ENCODE measurements at regions not wholly inside any gene's neighbourhood (a gene's known extent, or its start where the extent isn't known, plus 50 kb on each side); places are given as distances from the start of the nearest gene placed in this dataset.

- DNase-seq (ENCODE audit: insufficient read length, low spot score), result no peak
- FAIRE-seq, result no peak
- TF ChIP-seq POLR2A (IDR thresholded peaks at IDR 0.05; ENCODE audit: low read depth, low read length), result no peak
- TF ChIP-seq PAX5 (IDR thresholded peaks at IDR 0.05; ENCODE audit: insufficient read depth, low read length, severe bottlenecking), result no peak
- TF ChIP-seq POU2F2 (IDR thresholded peaks at IDR 0.05; ENCODE audit: low read depth, low read length), result no peak
- no peak for TF ChIP-seq SPI1 (IDR thresholded peaks at IDR 0.05; ENCODE audit: low read depth, low read length)
- TF ChIP-seq POLR2AphosphoS5 (IDR thresholded peaks at IDR 0.05; ENCODE audit: low read depth, low read length), result no peak
- TF ChIP-seq TAF1 (IDR thresholded peaks at IDR 0.05; ENCODE audit: low read depth, low read length), result no peak
Observed at GRCh38 chr3:13179181-13179580, 106.0 kb upstream of the IQSEC1 start.

DNA sequence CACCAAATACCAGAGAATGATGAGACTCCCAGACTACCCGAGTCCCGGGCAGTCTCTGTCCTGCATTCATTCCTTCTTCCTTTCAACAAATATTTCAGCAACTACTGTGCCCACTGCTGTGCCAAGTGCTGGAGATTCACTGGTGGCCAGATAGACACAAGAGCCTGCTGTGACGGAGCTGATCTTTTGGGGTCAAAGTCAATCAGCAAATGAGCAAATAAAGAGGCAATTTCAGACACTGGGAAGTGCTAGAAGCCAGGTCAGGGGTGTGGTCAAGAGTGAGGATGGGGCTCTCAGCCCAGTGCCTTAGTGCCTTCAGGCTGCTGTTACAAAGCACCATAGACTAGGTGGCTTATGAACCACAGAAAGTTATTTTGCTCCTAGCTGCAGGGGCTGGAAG, 104.9 kb upstream of the IQSEC1 start:
- no peak for TF ChIP-seq POLR2AphosphoS5 (IDR thresholded peaks at IDR 0.05; ENCODE audit: low read depth, low read length)
- TF ChIP-seq POU2F2 (IDR thresholded peaks at IDR 0.05; ENCODE audit: low read depth, low read length), result no peak
- TF ChIP-seq TAF1 (IDR thresholded peaks at IDR 0.05; ENCODE audit: low read depth, low read length), result no peak
- TF ChIP-seq SPI1 (IDR thresholded peaks at IDR 0.05; ENCODE audit: low read depth, low read length), result no peak
- no peak for TF ChIP-seq POLR2A (IDR thresholded peaks at IDR 0.05; ENCODE audit: low read depth, low read length)
- no peak for TF ChIP-seq PAX5 (IDR thresholded peaks at IDR 0.05; ENCODE audit: insufficient read depth, low read length, severe bottlenecking)
- no peak for FAIRE-seq
- no peak for DNase-seq (ENCODE audit: insufficient read length, low spot score)

DNA sequence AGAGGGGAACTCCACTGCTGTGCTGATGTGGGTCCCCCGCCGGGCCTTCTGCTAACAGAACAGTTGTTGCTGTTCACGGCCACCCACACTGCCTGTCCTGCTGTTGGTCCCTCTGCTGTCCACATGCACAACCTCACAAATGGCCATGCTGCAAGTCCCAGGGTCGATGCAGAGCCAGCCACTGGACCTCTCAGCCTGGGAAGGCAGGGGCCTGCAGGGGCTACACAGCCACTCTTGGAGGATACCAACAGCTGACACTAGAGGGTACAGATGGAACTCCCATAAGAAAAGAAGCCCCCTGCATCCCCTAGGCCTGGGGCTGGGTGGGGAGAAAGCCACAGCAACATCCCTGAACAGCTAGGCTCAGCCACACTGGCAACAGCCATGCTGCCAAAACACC, 104.4 kb upstream of the IQSEC1 start:
- FAIRE-seq, result no peak

DNA sequence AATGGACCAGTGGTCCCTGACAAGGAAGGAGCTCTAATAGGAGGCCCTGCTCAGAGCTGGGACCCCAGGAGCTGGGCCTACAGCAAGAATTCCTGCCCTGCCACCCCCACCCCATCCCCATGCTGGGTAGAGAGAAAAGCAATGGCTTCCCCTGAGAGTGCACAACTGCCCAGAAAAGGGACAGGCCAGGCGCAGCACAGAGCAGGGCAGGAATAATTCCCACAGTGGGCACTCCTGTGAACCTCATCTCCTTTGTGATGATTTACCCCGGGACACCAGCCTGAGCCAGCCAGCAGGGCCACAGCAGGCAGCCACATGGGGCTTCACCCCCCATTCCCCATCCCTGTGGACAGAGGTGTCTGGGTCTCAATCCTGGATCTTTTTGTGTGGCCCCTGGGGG, 104.0 kb upstream of the IQSEC1 start:
- FAIRE-seq, result no peak
- no peak for DNase-seq (ENCODE audit: insufficient read length, low spot score)
- TF ChIP-seq SPI1 (IDR thresholded peaks at IDR 0.05; ENCODE audit: low read depth, low read length) (no peak), POU2F2 (IDR thresholded peaks at IDR 0.05; ENCODE audit: low read depth, low read length) (no peak), TAF1 (IDR thresholded peaks at IDR 0.05; ENCODE audit: low read depth, low read length) (no peak), POLR2A (IDR thresholded peaks at IDR 0.05; ENCODE audit: low read depth, low read length) (no peak)

More for the DNA sequence above, 104.4 kb upstream of the IQSEC1 start:
- TF ChIP-seq POU2F2 (IDR thresholded peaks at IDR 0.05; ENCODE audit: low read depth, low read length) (no peak), POLR2AphosphoS5 (IDR thresholded peaks at IDR 0.05; ENCODE audit: low read depth, low read length) (no peak), TAF1 (IDR thresholded peaks at IDR 0.05; ENCODE audit: low read depth, low read length) (no peak), SPI1 (IDR thresholded peaks at IDR 0.05; ENCODE audit: low read depth, low read length) (no peak), POLR2A (IDR thresholded peaks at IDR 0.05; ENCODE audit: low read depth, low read length) (no peak), PAX5 (IDR thresholded peaks at IDR 0.05; ENCODE audit: insufficient read depth, low read length, severe bottlenecking) (no peak)
- DNase-seq (ENCODE audit: insufficient read length, low spot score), result no peak

DNA sequence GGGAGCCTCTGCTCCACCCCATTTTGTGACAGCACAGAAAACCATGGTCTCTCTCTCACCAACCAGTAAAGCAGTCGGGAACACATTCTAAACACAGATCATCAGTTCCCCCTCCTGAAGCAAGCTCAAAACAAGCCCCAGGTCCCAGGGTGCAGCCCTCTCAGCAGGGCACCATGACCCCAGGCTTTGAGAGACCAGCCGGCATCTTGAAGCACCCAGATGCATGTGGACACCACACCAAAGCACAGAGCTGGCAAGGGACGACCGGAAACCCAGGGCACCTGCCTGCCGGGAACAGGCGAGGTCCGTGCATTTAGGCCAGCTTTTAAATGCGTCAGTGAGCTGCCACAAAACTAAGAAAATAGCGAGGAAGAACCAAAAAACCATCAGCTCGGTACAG, 103.2 kb upstream of the IQSEC1 start:
- TF ChIP-seq POU2F2 (IDR thresholded peaks at IDR 0.05; ENCODE audit: low read depth, low read length) (no peak), POLR2A (IDR thresholded peaks at IDR 0.05; ENCODE audit: low read depth, low read length) (no peak), SPI1 (IDR thresholded peaks at IDR 0.05; ENCODE audit: low read depth, low read length) (no peak), TAF1 (IDR thresholded peaks at IDR 0.05; ENCODE audit: low read depth, low read length) (no peak), POLR2AphosphoS5 (IDR thresholded peaks at IDR 0.05; ENCODE audit: low read depth, low read length) (no peak), PAX5 (IDR thresholded peaks at IDR 0.05; ENCODE audit: insufficient read depth, low read length, severe bottlenecking) (no peak)
- DNase-seq (ENCODE audit: insufficient read length, low spot score), result no peak
- FAIRE-seq, result no peak

GRCh38 chr3:13174803-13175135, 101.5 kb upstream of the IQSEC1 start:
- TF ChIP-seq POU2F2 (IDR thresholded peaks at IDR 0.05; ENCODE audit: low read depth, low read length) (no peak), POLR2A (IDR thresholded peaks at IDR 0.05; ENCODE audit: low read depth, low read length) (no peak), TAF1 (IDR thresholded peaks at IDR 0.05; ENCODE audit: low read depth, low read length) (no peak), PAX5 (IDR thresholded peaks at IDR 0.05; ENCODE audit: insufficient read depth, low read length, severe bottlenecking) (no peak), POLR2AphosphoS5 (IDR thresholded peaks at IDR 0.05; ENCODE audit: low read depth, low read length) (no peak)
- DNase-seq (ENCODE audit: insufficient read length, low spot score) (no peak), FAIRE-seq (no peak)

DNA sequence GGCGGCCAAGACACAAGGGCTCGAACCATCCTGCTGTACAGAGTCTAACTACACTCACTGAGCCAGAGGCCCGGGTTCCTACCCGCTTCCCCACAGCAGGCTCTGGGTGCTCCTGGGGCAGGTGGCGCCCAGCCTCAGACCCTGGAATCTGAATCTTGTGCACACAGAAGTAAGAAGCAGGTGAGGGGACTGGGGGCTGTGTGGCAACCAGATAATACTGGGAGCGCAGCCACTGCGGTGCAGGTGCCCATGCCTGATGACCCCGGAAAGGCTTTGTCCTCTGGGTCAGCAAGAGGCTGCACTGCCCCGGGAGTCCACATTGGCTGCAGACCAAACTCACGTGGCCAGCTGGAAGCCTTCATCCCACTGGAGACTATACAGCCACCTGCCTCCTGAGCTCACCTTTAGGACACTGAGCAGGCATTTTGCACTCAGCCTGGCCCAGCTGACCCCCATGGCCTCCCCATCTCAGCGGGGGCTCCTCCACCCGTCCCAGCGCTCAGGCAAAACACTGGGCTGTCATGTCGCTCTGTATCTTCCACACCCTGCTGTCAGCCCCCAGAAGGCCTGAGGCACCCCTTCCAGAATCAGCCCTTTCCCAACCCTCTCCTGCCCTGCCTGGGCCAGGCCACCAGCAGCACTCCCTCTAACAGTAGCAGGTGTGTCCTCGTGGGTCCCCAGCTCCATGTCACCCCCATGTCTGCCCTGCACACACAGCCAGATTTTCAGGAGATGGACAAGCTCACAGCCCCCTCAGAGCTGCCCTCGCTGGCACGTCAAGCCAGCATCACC, 101.0 kb upstream of the IQSEC1 start:
- DNase-seq (ENCODE audit: insufficient read length, low spot score) (no peak), FAIRE-seq (no peak)
- TF ChIP-seq TAF1 (IDR thresholded peaks at IDR 0.05; ENCODE audit: low read depth, low read length) (no peak), PAX5 (IDR thresholded peaks at IDR 0.05; ENCODE audit: insufficient read depth, low read length, severe bottlenecking) (no peak), POLR2A (IDR thresholded peaks at IDR 0.05; ENCODE audit: low read depth, low read length) (no peak), POU2F2 (IDR thresholded peaks at IDR 0.05; ENCODE audit: low read depth, low read length) (no peak), POLR2AphosphoS5 (IDR thresholded peaks at IDR 0.05; ENCODE audit: low read depth, low read length) (no peak), SPI1 (IDR thresholded peaks at IDR 0.05; ENCODE audit: low read depth, low read length) (no peak)

GRCh38 chr3:13173186-13173585, 100.0 kb upstream of the IQSEC1 start:
- TF ChIP-seq POLR2A (IDR thresholded peaks at IDR 0.05; ENCODE audit: low read depth, low read length) (no peak), POLR2AphosphoS5 (IDR thresholded peaks at IDR 0.05; ENCODE audit: low read depth, low read length) (no peak), TAF1 (IDR thresholded peaks at IDR 0.05; ENCODE audit: low read depth, low read length) (no peak), SPI1 (IDR thresholded peaks at IDR 0.05; ENCODE audit: low read depth, low read length) (no peak), POU2F2 (IDR thresholded peaks at IDR 0.05; ENCODE audit: low read depth, low read length) (no peak), PAX5 (IDR thresholded peaks at IDR 0.05; ENCODE audit: insufficient read depth, low read length, severe bottlenecking) (no peak)
- no peak for FAIRE-seq
- DNase-seq (ENCODE audit: insufficient read length, low spot score), result no peak

- FAIRE-seq (no peak), DNase-seq (ENCODE audit: insufficient read length, low spot score) (no peak)
- TF ChIP-seq TAF1 (IDR thresholded peaks at IDR 0.05; ENCODE audit: low read depth, low read length) (no peak), POLR2A (IDR thresholded peaks at IDR 0.05; ENCODE audit: low read depth, low read length) (no peak), POLR2AphosphoS5 (IDR thresholded peaks at IDR 0.05; ENCODE audit: low read depth, low read length) (no peak), POU2F2 (IDR thresholded peaks at IDR 0.05; ENCODE audit: low read depth, low read length) (no peak), SPI1 (IDR thresholded peaks at IDR 0.05; ENCODE audit: low read depth, low read length) (no peak), PAX5 (IDR thresholded peaks at IDR 0.05; ENCODE audit: insufficient read depth, low read length, severe bottlenecking) (no peak)
Observed at GRCh38 chr3:13172644-13173013, 99.4 kb upstream of the IQSEC1 start.
